Hindlimb muscle (tissue), 1 donor: ENCODE measurements at regions not wholly inside any gene's neighbourhood (a gene's known extent, or its start where the extent isn't known, plus 50 kb on each side); places are given as distances from the start of the nearest gene placed in this dataset.

Experiments
- DNase-seq: peaks from one replicate; pipeline ENCODE4 v3.0.0-alpha.2; 2013

- no peak for DNase-seq
Observed at GRCh38 chr3:148173851-148174250, 523.9 kb upstream of the AGTR1 start.

GRCh38 chr3:148175214-148175613 lies 522.5 kb upstream of the AGTR1 start:
- no peak for DNase-seq

- no peak for DNase-seq
Observed at GRCh38 chr3:148178503-148178902, 519.2 kb upstream of the AGTR1 start.

- no peak for DNase-seq
Observed at GRCh38 chr3:148184798-148185197, 512.9 kb upstream of the AGTR1 start.

GRCh38 chr3:148186881-148187280 lies 510.8 kb upstream of the AGTR1 start:
- no peak for DNase-seq

GRCh38 chr3:148187296-148187695 lies 510.4 kb upstream of the AGTR1 start:
- no peak for DNase-seq

- no peak for DNase-seq
Observed at GRCh38 chr3:148190441-148190990, 507.2 kb upstream of the AGTR1 start.

- DNase-seq, result no peak
Observed at GRCh38 chr3:148191966-148192365, 505.7 kb upstream of the AGTR1 start.

- DNase-seq, result no peak
Observed at GRCh38 chr3:148197061-148197460, 500.6 kb upstream of the AGTR1 start.

- DNase-seq, result no peak
Observed at GRCh38 chr3:148202386-148202785, 495.3 kb upstream of the AGTR1 start.

GRCh38 chr3:148203297-148204010 lies 494.2 kb upstream of the AGTR1 start:
- DNase-seq, result no peak

GRCh38 chr3:148204131-148204530 lies 493.6 kb upstream of the AGTR1 start:
- DNase-seq, result no peak

GRCh38 chr3:148205977-148206376 lies 491.7 kb upstream of the AGTR1 start:
- DNase-seq, result no peak

GRCh38 chr3:148206446-148206845 lies 491.3 kb upstream of the AGTR1 start:
- DNase-seq, result no peak

- DNase-seq, result no peak
Observed at GRCh38 chr3:148208975-148209374, 488.7 kb upstream of the AGTR1 start.

GRCh38 chr3:148211725-148212124 lies 486.0 kb upstream of the AGTR1 start:
- no peak for DNase-seq

GRCh38 chr3:148214705-148215104 lies 483.0 kb upstream of the AGTR1 start:
- DNase-seq, result no peak

- DNase-seq, result no peak
Observed at GRCh38 chr3:148217317-148217716, 480.4 kb upstream of the AGTR1 start.

GRCh38 chr3:148218222-148218621 lies 479.5 kb upstream of the AGTR1 start:
- DNase-seq, result no peak

GRCh38 chr3:148219999-148220398 lies 477.7 kb upstream of the AGTR1 start:
- no peak for DNase-seq

GRCh38 chr3:148221303-148221702 lies 476.4 kb upstream of the AGTR1 start:
- DNase-seq, result no peak

- no peak for DNase-seq
Observed at GRCh38 chr3:148223266-148223665, 474.4 kb upstream of the AGTR1 start.

GRCh38 chr3:148226246-148226645 lies 471.5 kb upstream of the AGTR1 start:
- no peak for DNase-seq

GRCh38 chr3:148227534-148227933 lies 470.2 kb upstream of the AGTR1 start:
- no peak for DNase-seq

- DNase-seq, result no peak
Observed at GRCh38 chr3:148229107-148229506, 468.6 kb upstream of the AGTR1 start.
